ENCODE measurements at regions not wholly inside any gene's neighbourhood (a gene's known extent, or its start where the extent isn't known, plus 50 kb on each side); places are given as distances from the start of the nearest gene placed in this dataset.

DNA sequence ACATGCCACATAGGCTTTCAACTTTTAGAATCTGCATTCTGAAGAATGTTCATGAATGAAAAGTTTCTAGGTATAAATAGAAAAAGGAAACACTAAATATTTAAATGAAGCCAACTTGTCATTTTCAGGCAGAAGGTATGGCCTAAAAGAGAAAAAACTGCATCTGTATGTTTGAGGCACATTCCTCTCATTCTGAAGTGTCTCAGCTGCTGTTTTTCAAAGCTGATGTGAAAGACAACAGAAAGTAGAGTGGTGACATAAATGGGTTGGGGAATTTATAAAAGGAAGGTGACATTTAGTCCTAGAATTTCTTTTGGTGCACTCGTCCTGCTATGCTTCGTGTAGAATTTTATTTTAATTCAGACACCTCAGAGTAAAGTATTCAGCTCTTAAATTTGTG is 539.6 kb upstream of the SLITRK5 start:
- TF ChIP-seq, protein P1, sequence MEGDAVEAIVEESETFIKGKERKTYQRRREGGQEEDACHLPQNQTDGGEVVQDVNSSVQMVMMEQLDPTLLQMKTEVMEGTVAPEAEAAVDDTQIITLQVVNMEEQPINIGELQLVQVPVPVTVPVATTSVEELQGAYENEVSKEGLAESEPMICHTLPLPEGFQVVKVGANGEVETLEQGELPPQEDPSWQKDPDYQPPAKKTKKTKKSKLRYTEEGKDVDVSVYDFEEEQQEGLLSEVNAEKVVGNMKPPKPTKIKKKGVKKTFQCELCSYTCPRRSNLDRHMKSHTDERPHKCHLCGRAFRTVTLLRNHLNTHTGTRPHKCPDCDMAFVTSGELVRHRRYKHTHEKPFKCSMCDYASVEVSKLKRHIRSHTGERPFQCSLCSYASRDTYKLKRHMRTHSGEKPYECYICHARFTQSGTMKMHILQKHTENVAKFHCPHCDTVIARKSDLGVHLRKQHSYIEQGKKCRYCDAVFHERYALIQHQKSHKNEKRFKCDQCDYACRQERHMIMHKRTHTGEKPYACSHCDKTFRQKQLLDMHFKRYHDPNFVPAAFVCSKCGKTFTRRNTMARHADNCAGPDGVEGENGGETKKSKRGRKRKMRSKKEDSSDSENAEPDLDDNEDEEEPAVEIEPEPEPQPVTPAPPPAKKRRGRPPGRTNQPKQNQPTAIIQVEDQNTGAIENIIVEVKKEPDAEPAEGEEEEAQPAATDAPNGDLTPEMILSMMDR (IDR thresholded peaks at IDR 0.05): no peak
- no peak for TF ChIP-seq POLR2A (IDR thresholded peaks at IDR 0.05)

All from ovary (tissue), 3 donors.